ENCODE measurements at regions not wholly inside any gene's neighbourhood (a gene's known extent, or its start where the extent isn't known, plus 50 kb on each side); places are given as distances from the start of the nearest gene placed in this dataset.

DNA sequence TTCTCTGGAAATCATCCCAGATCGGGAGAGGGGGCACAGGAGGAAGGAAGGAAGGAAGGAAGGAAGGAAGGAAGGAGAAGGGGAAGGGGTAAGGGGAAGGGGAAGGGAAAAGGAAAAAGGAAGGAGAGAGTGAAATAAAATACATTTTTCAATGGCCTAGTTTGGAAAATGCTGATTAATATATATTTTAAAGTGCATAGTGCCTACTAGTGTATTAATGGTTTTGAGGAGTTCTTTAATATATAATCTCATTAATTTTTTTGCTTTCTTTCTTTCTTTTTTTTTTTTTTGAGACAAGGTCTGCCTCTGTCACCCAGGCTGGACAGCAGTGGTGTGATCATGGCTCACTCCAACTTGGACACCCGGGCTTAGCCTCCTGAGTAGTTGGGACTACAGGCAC is 107.8 kb upstream of the FOLH1 start:
- TF ChIP-seq, protein P1, sequence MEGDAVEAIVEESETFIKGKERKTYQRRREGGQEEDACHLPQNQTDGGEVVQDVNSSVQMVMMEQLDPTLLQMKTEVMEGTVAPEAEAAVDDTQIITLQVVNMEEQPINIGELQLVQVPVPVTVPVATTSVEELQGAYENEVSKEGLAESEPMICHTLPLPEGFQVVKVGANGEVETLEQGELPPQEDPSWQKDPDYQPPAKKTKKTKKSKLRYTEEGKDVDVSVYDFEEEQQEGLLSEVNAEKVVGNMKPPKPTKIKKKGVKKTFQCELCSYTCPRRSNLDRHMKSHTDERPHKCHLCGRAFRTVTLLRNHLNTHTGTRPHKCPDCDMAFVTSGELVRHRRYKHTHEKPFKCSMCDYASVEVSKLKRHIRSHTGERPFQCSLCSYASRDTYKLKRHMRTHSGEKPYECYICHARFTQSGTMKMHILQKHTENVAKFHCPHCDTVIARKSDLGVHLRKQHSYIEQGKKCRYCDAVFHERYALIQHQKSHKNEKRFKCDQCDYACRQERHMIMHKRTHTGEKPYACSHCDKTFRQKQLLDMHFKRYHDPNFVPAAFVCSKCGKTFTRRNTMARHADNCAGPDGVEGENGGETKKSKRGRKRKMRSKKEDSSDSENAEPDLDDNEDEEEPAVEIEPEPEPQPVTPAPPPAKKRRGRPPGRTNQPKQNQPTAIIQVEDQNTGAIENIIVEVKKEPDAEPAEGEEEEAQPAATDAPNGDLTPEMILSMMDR (IDR thresholded peaks at IDR 0.05), result no peak
- TF ChIP-seq EZH2 (IDR thresholded peaks at IDR 0.05; ENCODE audit: borderline replicate concordance, insufficient read depth, low read depth, low read length, poor library complexity, severe bottlenecking), result no peak
